Activated CD4-positive, alpha-beta T cell treated with anti-CD3 and anti-CD28 coated beads, Interleukin-2, amount 50 U/mL, for 4 hours (primary cell): ENCODE measurements at regions not wholly inside any gene's neighbourhood (a gene's known extent, or its start where the extent isn't known, plus 50 kb on each side); places are given as distances from the start of the nearest gene placed in this dataset.
A peak's percentile ranks its signal among the peaks of the same experiment; 100 is the strongest.
"Not testable (repeated sequence)": the region's sequence is repeated elsewhere in the genome, so short reads cannot be mapped to it uniquely, and the experiment has no call there.

Experiments
- DNase-seq, 2 experiments: peaks; one replicate each; pipeline ENCODE4 v3.0.0-alpha.2; 2020

DNA sequence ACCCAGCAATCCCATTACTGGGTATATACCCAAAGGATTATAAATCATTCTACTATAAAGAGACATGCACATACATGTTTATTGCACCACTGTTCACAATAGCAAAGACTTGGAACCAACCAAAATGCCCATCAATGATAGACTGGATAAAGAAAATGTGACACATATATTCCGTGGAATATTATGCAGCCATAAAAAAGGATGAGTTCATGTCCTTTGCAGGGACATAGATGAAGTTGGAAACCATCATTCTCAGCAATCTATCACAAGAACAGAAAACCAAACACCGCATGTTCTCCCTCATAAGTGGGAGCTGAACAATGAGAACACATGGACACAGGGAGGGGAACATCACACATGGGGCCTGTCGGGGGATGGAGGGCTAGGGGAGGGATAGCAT lies 113.2 kb upstream of the PRSS1 start:
- not testable (repeated sequence) for DNase-seq

- DNase-seq, result peak; percentile 40 to 46
These were observed 116.8 kb upstream of the PRSS1 start for GRCh38 chr7:142632271-142633134.

GRCh38 chr7:142629588-142630260 lies 119.5 kb upstream of the PRSS1 start:
- DNase-seq, result no peak

DNA sequence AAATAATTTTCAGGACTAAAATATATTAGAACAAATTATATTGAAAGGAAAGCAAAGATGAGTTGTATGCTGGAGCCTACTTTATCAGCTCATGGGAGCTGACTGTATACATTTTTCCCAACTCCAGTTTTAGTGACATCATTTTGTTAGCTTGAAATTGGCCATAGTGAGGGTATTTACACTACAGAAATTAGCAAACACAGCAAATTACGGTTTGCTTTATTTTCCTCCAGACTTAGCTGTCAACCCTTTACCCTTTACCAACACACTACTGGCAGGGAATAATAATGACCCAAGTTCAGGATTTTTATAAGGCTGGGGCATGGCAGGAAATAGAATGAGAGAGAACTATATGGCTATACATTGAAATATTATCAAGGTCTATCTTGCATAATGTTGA lies 120.3 kb upstream of the PRSS1 start:
- no peak for DNase-seq

DNA sequence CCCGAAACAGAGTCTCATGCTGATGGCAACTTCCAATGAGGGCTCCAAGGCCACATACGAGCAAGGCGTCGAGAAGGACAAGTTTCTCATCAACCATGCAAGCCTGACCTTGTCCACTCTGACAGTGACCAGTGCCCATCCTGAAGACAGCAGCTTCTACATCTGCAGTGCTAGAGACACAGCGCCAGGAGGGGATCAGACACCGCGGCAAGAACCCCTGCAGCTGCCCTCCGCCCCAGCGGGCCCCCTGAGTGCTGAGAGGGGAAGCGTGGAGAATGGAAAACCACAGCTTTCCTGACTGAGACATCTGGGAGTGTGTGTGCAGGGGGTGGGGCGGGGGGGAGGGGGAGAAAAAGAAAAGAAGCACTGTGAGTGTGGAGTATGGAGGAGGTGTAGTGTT lies 122.0 kb upstream of the PRSS1 start:
- not testable (repeated sequence) for DNase-seq

GRCh38 chr7:142626420-142627035 lies 122.7 kb upstream of the PRSS1 start:
- peak; percentile 67 for DNase-seq

DNA sequence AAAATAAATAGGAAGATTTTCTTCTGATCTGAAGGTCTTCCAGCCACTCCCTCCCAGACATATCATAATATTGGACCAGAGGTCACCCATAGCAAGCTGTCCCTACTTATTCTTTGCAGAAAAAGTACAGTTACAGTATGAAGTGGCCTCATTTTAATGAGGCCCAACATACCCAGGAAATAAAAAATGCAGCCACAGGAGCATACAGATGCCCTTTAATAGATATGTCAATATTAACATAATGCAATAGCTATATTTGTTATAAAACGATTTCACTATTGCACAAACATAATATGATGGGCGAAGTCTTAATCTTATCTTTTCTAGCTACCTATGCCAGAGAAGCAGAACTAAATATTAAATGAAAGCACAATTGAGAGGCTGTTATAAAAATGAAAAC lies 124.1 kb upstream of the PRSS1 start:
- DNase-seq, result not testable (repeated sequence)

GRCh38 chr7:142620402-142620801 lies 128.9 kb upstream of the PRSS1 start:
- no peak for DNase-seq

GRCh38 chr7:142618655-142619351 lies 130.5 kb upstream of the PRSS1 start:
- no peak for DNase-seq

DNA sequence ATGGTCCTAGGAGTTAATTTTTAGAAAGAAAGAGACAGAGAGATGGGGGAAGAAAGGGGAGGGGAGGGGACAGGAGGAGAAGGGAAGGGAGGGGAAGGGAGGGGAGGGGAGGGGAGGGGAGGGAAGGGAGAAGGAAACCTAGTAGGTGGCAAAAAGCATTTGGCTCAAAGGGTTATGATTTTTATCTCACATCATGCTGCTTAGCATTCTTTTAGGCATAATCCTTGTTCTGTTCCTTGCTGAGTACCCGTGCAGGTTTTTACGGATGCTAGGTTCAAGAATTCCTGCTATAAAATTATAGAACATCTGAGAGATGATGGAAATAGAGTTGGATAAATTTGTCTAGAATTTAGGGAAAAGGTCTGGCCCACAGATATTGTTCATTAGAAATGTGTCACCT lies 132.4 kb upstream of the PRSS1 start:
- DNase-seq, result no peak

DNA sequence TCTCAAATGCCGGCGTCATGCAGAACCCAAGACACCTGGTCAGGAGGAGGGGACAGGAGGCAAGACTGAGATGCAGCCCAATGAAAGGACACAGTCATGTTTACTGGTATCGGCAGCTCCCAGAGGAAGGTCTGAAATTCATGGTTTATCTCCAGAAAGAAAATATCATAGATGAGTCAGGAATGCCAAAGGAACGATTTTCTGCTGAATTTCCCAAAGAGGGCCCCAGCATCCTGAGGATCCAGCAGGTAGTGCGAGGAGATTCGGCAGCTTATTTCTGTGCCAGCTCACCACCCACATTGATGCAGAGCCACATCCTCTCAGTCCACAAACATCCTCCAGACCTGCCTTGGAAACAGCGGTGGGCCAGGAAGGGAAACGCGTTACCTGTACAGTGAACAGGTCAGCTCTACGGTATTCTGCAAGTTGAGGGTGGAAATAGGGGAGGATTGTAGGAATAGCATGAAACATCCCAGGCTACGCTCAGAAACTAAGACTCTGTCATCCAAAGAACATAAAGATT lies 133.1 kb upstream of the PRSS1 start:
- no peak for DNase-seq

DNA sequence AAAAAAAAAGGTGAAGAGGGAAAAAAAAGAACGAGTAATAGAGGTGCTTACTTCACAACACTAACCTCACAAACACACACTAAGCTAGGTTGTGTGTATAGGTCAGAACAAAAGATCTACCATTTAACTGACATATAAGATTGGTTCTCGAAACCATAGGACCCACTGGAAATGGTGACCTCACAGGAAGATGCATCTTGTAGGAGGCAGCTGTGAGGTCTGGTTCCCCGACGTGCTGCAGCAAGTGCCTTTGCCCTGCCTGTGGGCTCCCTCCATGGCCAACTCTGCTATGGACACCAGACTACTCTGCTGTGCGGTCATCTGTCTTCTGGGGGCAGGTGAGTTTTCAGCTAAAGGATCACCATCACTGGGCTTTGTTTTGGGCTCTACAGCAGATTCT lies 133.8 kb upstream of the PRSS1 start:
- DNase-seq, result no peak

- DNase-seq, result no peak
These were observed 135.2 kb upstream of the PRSS1 start for GRCh38 chr7:142614116-142614515.

- DNase-seq, result no peak
These were observed 136.9 kb upstream of the PRSS1 start for GRCh38 chr7:142612237-142612881.

GRCh38 chr7:142611566-142612236 lies 137.6 kb upstream of the PRSS1 start:
- DNase-seq, result no peak

DNA sequence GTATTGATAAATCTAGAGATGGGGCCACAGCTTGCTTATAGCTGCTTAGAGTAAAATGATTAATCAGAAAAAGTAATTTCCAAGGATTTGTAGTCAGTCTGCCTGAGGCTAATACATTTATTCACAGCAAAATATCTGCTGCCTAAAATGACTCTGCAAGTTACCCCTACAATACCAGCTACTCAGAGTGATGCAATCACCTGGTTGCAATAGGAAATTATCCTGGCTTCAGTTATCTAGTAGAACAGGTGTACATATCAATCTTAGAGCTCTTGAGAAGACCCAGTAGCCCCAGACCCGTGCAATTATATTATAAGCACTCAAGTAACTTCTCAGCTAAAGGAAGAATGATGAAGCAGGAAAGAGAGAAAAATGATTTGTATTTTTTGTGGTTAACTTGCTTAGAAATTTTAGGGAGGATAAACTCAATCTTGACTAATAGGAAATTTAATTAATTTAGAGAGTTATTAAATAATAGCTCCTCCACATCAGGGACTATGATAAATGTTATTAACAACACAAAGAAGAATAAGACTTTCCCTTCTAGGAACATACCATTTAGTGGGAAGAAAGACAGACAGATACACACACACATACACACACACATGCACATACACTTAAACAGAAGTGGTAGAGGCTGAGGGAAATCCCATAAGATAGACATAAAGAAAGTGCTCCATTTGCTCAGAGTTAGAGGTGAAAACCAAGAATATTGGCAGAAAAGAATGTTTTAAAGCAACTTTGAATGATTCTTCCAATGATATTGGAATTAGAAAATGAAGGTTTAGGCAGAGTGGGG lies 140.4 kb upstream of the PRSS1 start:
- no peak for DNase-seq

GRCh38 chr7:142607351-142607750 lies 141.9 kb upstream of the PRSS1 start:
- DNase-seq, result no peak

GRCh38 chr7:142606081-142606480 lies 143.2 kb upstream of the PRSS1 start:
- DNase-seq, result no peak

- no peak for DNase-seq
These were observed 144.6 kb upstream of the PRSS1 start for GRCh38 chr7:142604671-142605070.

GRCh38 chr7:142603870-142604448 lies 145.3 kb upstream of the PRSS1 start:
- DNase-seq, result peak; percentile 36 to 51

GRCh38 chr7:142602756-142603155 lies 146.5 kb upstream of the PRSS1 start:
- DNase-seq, result no peak
